HCT116 (cell line): ENCODE measurements at regions not wholly inside any gene's neighbourhood (a gene's known extent, or its start where the extent isn't known, plus 50 kb on each side); places are given as distances from the start of the nearest gene placed in this dataset.
A peak's percentile ranks its signal among the peaks of the same experiment; 100 is the strongest.

ENCODE experiments used
- ATAC-seq: fragments of 200-7000 bp; cut with Tn5 transposase; 2 replicates; pipeline ENCODE4 v1.9.1; 2020; ENCODE audit warnings: mild to moderate bottlenecking, moderate library complexity
- BruUV-seq: library from RNA; stranded (reverse); fragments of 400-500 nt; replicated peaks from 2 replicates; lab custom pipeline; 2021; lab: Mats Ljungman, UMichigan
- CTCF ChIA-PET: fragments of 300-600 bp; sonication (Branson Sonifier 250); formaldehyde crosslinking; loops from one replicate; lab custom pipeline; 2021; ENCODE audit warnings: antibody characterized with exemption; lab: Charles Lee
- POLR2A ChIA-PET: fragments of 300-600, 350-600 bp; sonication (Branson Sonifier 250); formaldehyde crosslinking; loops from one replicate; lab custom pipeline; 2021; ENCODE audit warnings: antibody characterized with exemption; lab: Charles Lee
- RAD21 ChIA-PET, 2 experiments: fragments of 300-600 bp; sonication (Branson Sonifier 250); formaldehyde crosslinking; loops; one replicate each; lab custom pipeline; 2023; ENCODE audit warnings: low total read pairs in 2 of 2; ENCODE audit not compliant: uncharacterized antibody in 2 of 2, unreplicated experiment in 2 of 2, low non-redundant PET in 1 of 2; lab: Charles Lee
- DNase-seq: peaks from one replicate; pipeline ENCODE4 v3.0.0-alpha.2; 2010; ENCODE audit warnings: low read depth, low spot score
- H2AFZ ChIP-seq: fragments of 200-600 bp; shearing (Covaris generic), sonication (generic); 2 replicates; pipeline ENCODE4 v1.6.1; 2017; ENCODE audit warnings: low read depth, mixed run types, mixed read lengths, antibody characterized with exemption, low read length; ENCODE audit not compliant: poor library complexity, severe bottlenecking
- H3K27ac ChIP-seq: 2 replicates; pipeline ENCODE4 v1.5.1; 2012; ENCODE audit warnings: low read depth, low read length
- H3K27me3 ChIP-seq: fragments of 200-600 bp; sonication (generic); 2 replicates; pipeline ENCODE4 v1.6.1; 2016; ENCODE audit warnings: mixed run types, low read length, mixed read lengths; ENCODE audit not compliant: insufficient read depth
- H3K36me3 ChIP-seq, 2 experiments: fragments of 200-500 bp in 1 of 2; fragments of 200-600 bp in 1 of 2; sonication (Bioruptor generic) in 1 of 2; sonication (generic) in 1 of 2; 2 replicates each; pipeline versions ENCODE4 v1.5.1 to v1.6.1; 2014 to 2016; ENCODE audit warnings: low read length in 2 of 2, inconsistent platforms in 1 of 2, mixed read lengths in 1 of 2, mixed run types in 1 of 2; ENCODE audit not compliant: insufficient read depth in 2 of 2, control insufficient read depth in 1 of 2
- H3K4me1 ChIP-seq, 2 experiments: fragments of 200-600 bp in 1 of 2; sonication (generic) in 1 of 2; 2 replicates each; pipeline versions ENCODE4 v1.5.1 to v1.6.1; 2012 to 2017; ENCODE audit warnings: low read length in 2 of 2, inconsistent platforms in 1 of 2, mild to moderate bottlenecking in 1 of 2, mixed read lengths in 1 of 2, mixed run types in 1 of 2, moderate library complexity in 1 of 2; ENCODE audit not compliant: insufficient read depth in 2 of 2, control insufficient read depth in 1 of 2
- H3K4me2 ChIP-seq: fragments of 200-600 bp; sonication (generic); 2 replicates; pipeline ENCODE4 v1.6.1; 2017; ENCODE audit warnings: mixed run types, low read length, mixed read lengths
- H3K4me3 ChIP-seq, 2 experiments: fragments of 200-600 bp in 1 of 2; sonication (generic) in 1 of 2; replicated peaks in 1 of 2; 2 replicates each; pipeline ENCODE4 v1.5.1; 2011 to 2016; ENCODE audit warnings: low read length in 2 of 2, control low read depth in 1 of 2, low read depth in 1 of 2, mild to moderate bottlenecking in 1 of 2, mixed read lengths in 1 of 2, mixed run types in 1 of 2
- H3K79me2 ChIP-seq: fragments of 200-600 bp; sonication (generic); 2 replicates; pipeline ENCODE4 v1.6.1; 2017; ENCODE audit warnings: mild to moderate bottlenecking, mixed run types, low read length, moderate library complexity, mixed read lengths; ENCODE audit not compliant: insufficient read depth
- H3K9ac ChIP-seq: fragments of 200-600 bp; sonication (generic); 2 replicates; pipeline ENCODE4 v1.6.1; 2016; ENCODE audit warnings: low read length, mixed read lengths
- H3K9me2 ChIP-seq: fragments of 200-600 bp; sonication (generic), shearing (Covaris generic); 2 replicates; pipeline ENCODE4 v1.6.1; 2017; ENCODE audit warnings: mixed run types, mild to moderate bottlenecking, moderate library complexity; ENCODE audit not compliant: insufficient read depth
- H3K9me3 ChIP-seq, 2 experiments: fragments of 200-500 bp in 1 of 2; fragments of 200-600 bp in 1 of 2; sonication (Bioruptor generic) in 1 of 2; sonication (generic) in 1 of 2; 2 replicates each; pipeline ENCODE4 v1.6.1; 2014 to 2017; ENCODE audit warnings: low read length in 2 of 2, mixed read lengths in 2 of 2, inconsistent platforms in 1 of 2, low read depth in 1 of 2, mild to moderate bottlenecking in 1 of 2, mixed run types in 1 of 2, moderate library complexity in 1 of 2; ENCODE audit not compliant: control insufficient read depth in 1 of 2, insufficient read depth in 1 of 2
- H4K20me1 ChIP-seq: fragments of 200-600 bp; sonication (generic), shearing (Covaris generic); 2 replicates; pipeline ENCODE4 v1.6.1; 2017; ENCODE audit warnings: mixed run types, mild to moderate bottlenecking, moderate library complexity; ENCODE audit not compliant: insufficient read depth
- ATF3 ChIP-seq: IDR thresholded peaks from 2 replicates; pipeline ENCODE4 v1.6.1; 2012
- CBX3 ChIP-seq: IDR thresholded peaks from 2 replicates; pipeline ENCODE4 v1.6.1; 2012; ENCODE audit warnings: low read depth
- CEBPB ChIP-seq: IDR thresholded peaks from 2 replicates; pipeline ENCODE4 v1.6.1; 2012; ENCODE audit warnings: low read depth
- CTCF ChIP-seq, 3 experiments: fragments of 200-600 bp in 1 of 3; sonication (generic) in 1 of 3; IDR thresholded peaks in 2 of 3; conservative IDR thresholded peaks in 1 of 3; 2 replicates each; pipeline ENCODE4 v1.5.1; 2012 to 2017; ENCODE audit warnings: low read depth in 2 of 3, low read length in 2 of 3, antibody characterized with exemption in 1 of 3, borderline replicate concordance in 1 of 3, control low read depth in 1 of 3, mild to moderate bottlenecking in 1 of 3, mixed read lengths in 1 of 3, mixed run types in 1 of 3, moderate library complexity in 1 of 3; ENCODE audit not compliant: insufficient read depth in 1 of 3
- EGR1 ChIP-seq: IDR thresholded peaks from 2 replicates; pipeline ENCODE4 v1.6.1; 2012; ENCODE audit warnings: low read depth
- ELF1 ChIP-seq: IDR thresholded peaks from 2 replicates; pipeline ENCODE4 v1.6.1; 2012; ENCODE audit warnings: low read depth, borderline replicate concordance
- FOSL1 ChIP-seq: IDR thresholded peaks from 2 replicates; pipeline ENCODE4 v1.6.1; 2012; ENCODE audit warnings: low read depth
- JUND ChIP-seq: IDR thresholded peaks from 2 replicates; pipeline ENCODE4 v1.6.1; 2012
- RAD21 ChIP-seq: IDR thresholded peaks from 2 replicates; pipeline ENCODE4 v1.6.1; 2012; ENCODE audit warnings: low read depth, mild to moderate bottlenecking
- SIN3A ChIP-seq: IDR thresholded peaks from 2 replicates; pipeline ENCODE4 v1.6.1; 2012; ENCODE audit warnings: low read depth
- SP1 ChIP-seq: IDR thresholded peaks from 2 replicates; pipeline ENCODE4 v1.6.1; 2012; ENCODE audit warnings: low read depth
- TCF7L2 ChIP-seq: IDR thresholded peaks from 2 replicates; pipeline ENCODE4 v1.7.0; 2011; ENCODE audit warnings: borderline replicate concordance, inconsistent platforms; ENCODE audit not compliant: insufficient read depth, insufficient read length; ENCODE audit errors: extremely low read depth
- YY1 ChIP-seq: IDR thresholded peaks from 2 replicates; pipeline ENCODE4 v1.6.1; 2011; ENCODE audit warnings: low read length, low read depth, moderate library complexity, mild to moderate bottlenecking; ENCODE audit not compliant: insufficient replicate concordance; ENCODE audit errors: extremely low read depth
- ZFX ChIP-seq: fragments of 450-650 bp; IDR thresholded peaks from 2 replicates; pipeline ENCODE4 v1.6.1; 2017
- ZNF274 ChIP-seq: fragments of 200-500 bp; sonication (Bioruptor generic); IDR thresholded peaks from 2 replicates; pipeline ENCODE4 v1.6.1; 2014; ENCODE audit warnings: mild to moderate bottlenecking, low read depth, low read length, inconsistent platforms
- intact Hi-C: fragments of 100-400 bp; cut with micrococcal nuclease; formaldehyde crosslinking; loops from 2 replicates; pipeline ENCODE4 v1.10.0; 2022
- TF ChIP-seq, protein P1 (sequence below): IDR thresholded peaks from 2 replicates; pipeline ENCODE4 v1.6.1; 2012

DNA sequence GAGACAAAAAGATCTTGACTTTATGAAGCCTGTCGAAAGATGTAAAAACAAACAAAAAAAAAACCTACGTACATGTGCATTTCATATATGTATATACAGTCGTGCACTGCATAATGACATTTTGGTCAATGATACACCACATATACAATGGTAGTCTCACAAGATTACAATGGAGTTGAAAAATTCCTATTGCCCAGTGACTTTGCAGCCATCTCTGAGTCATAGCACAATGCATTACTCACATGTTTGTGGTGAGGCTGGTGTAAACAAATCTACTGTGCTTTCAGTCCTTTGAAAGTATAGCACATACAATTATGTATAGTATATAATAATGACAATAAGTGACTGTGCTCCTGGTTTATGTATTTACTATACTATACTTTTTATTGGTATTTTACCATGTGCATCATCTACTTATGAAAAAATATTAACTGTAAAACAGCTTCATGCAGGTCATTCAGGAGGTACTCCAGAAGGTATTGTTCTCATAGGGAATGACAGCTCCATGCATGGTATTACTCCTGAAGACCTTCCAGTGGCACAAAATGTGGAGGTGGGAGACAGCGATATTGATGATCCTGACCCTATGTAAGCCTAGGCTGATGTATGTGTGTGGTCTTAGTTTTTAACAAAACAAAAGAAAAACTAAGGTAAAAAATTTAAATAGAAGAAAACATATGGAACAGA is 73.7 kb upstream of the FST start:
- CTCF ChIA-PET: no interaction called here
- no peak overlapping the region for H3K27ac ChIP-seq
- no peak for TF ChIP-seq RAD21
- TF ChIP-seq FOSL1: peak; percentile 66
- TF ChIP-seq CBX3: 0 out of 2 replicates have a peak, but pooled peaks have one; percentile 34
- TF ChIP-seq JUND: peak; percentile 52
- TF ChIP-seq SP1: peak; percentile 41
- TF ChIP-seq, all 23 proteins: peak for 4
- ATAC-seq (peak; percentile 81), DNase-seq (peak; percentile 33)
- intact Hi-C loops: no loop called here
- Histone ChIP-seq H3K27me3 (no peaks in the 10 kb centered on the region), H3K4me3 (no peak overlapping the region), H3K9ac (no peak overlapping the region), H2AFZ (no peak overlapping the region), H3K9me2 (no peaks in the 10 kb centered on the region), H3K4me2 (peak overlapping the region; percentile 36; the same call in 1 of the 2 replicates), H3K79me2 (no peaks in the 10 kb centered on the region), H3K9me3 (no peaks in the 10 kb centered on the region), H3K36me3 (no peaks in the 10 kb centered on the region), H3K4me1 (peaks cover 7 to 10% of the 10 kb centered on the region in 2 experiments; a peak in 3 of 4 replicates), H4K20me1 (no peaks in the 10 kb centered on the region)
- ChIA-PET RAD21 (no interaction called here), POLR2A (no interaction called here)
- BruUV-seq: no TSS peak

DNA sequence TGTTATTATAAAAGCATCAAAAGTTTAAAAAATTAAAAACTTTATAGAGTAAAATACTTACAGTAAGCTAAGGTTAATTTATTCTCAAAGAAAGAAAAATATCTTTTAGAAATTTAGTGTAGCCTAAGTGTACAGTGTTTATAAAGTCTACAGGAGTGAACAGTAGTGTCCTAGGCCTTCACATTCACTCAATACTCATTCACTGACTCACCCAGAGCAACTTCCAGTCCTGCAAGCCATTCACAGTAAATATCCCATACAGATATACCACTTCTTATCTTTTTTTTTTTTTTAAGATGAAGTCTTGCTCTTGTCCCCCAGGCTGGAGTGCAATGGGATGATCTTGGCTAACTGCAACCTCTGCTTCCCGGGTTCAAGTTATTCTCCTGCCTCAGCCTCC is 73.1 kb upstream of the FST start:
- H3K9me2 ChIP-seq: no peaks in the 10 kb centered on the region
- no TSS peak for BruUV-seq
- intact Hi-C loops: no loop called here
- H3K9me3 ChIP-seq: no peaks in the 10 kb centered on the region
- ATAC-seq: no peak
- ChIA-PET RAD21 (no interaction called here), CTCF (no interaction called here), POLR2A (no interaction called here)
- H3K4me3 ChIP-seq: no peak overlapping the region
- no peak overlapping the region for H3K4me2 ChIP-seq
- TF ChIP-seq JUND (no peak), CTCF (IDR thresholded peaks at IDR 0.05 in 2 of 3, conservative IDR thresholded peaks at IDR 0.05 in 1 of 3; ENCODE audit: borderline replicate concordance in 1 of 3, insufficient read depth in 1 of 3, low read depth in 2 of 3, low read length in 2 of 3) (no peak), ELF1 (no peak), YY1 (no peak), FOSL1 (no peak), EGR1 (no peak), ZNF274 (no peak), ZFX (no peak), ATF3 (no peak), TCF7L2 (no peak), CBX3 (no peak), CEBPB (no peak), RAD21 (no peak), SIN3A (no peak)
- TF ChIP-seq, protein P1, sequence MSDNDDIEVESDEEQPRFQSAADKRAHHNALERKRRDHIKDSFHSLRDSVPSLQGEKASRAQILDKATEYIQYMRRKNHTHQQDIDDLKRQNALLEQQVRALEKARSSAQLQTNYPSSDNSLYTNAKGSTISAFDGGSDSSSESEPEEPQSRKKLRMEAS: no peak
- no peaks in the 10 kb centered on the region for H4K20me1 ChIP-seq
- H3K4me1 ChIP-seq: peaks cover 7 to 10% of the 10 kb centered on the region in 2 experiments; a peak in 3 of 4 replicates
- H3K79me2 ChIP-seq: no peaks in the 10 kb centered on the region
- H3K36me3 ChIP-seq: no peaks in the 10 kb centered on the region
- H2AFZ ChIP-seq: no peak overlapping the region
- H3K27me3 ChIP-seq: no peaks in the 10 kb centered on the region
- DNase-seq: no peak
- no peak overlapping the region for H3K27ac ChIP-seq
- H3K9ac ChIP-seq: no peak overlapping the region
